ENCODE measurements at regions not wholly inside any gene's neighbourhood (a gene's known extent, or its start where the extent isn't known, plus 50 kb on each side); places are given as distances from the start of the nearest gene placed in this dataset.

DNA sequence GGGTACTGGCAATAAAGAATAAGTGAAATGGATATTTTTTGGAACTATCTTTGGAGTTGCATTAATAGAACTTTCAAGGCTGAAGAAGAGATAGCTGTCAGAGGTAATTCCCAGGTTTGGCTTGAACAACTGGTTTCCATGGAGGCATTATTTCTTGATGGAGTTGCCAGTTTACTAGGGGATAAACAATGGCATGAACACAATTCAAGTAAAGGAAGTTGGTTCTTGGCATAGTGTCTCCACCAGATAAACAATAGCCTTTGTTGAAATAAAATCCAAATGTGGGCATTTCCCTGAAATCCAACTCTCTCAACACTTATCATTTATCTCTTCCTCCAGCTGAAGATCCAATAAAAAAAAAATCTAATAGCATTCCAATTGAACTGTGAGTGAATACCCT is 454.9 kb downstream of the C6orf118 start:
- no peak overlapping the region for H4K5ac ChIP-seq (ENCODE audit: insufficient read length, low read depth, low read length)
- DNase-seq: no peak
- Mint-ChIP-seq H3K36me3 (ENCODE audit: insufficient read depth in 1 of 3, low read depth in 3 of 3) (no peaks in the 10 kb centered on the region; a peak in 1 of 7 replicates), H3K27me3 (ENCODE audit: low read depth) (no peaks in the 10 kb centered on the region), H3K27ac (no peak overlapping the region), H3K9me3 (no peaks in the 10 kb centered on the region), H3K4me3 (no peak overlapping the region), H3K4me1 (no peaks in the 10 kb centered on the region)
- no peak for TF ChIP-seq CTCF (conservative IDR thresholded peaks at IDR 0.05)
- H3K27me3 ChIP-seq (ENCODE audit: insufficient read depth, low read length): no peaks in the 10 kb centered on the region
- H2BK12ac ChIP-seq (ENCODE audit: insufficient read length, low read depth, low read length): no peak overlapping the region
- H3T11ph ChIP-seq (ENCODE audit: low read length): no peak overlapping the region
- no peak overlapping the region for H2BK15ac ChIP-seq (ENCODE audit: low read depth, low read length)
- H3K4me2 ChIP-seq (ENCODE audit: insufficient read depth, insufficient read length, low read length): no peak overlapping the region
- H3K79me2 ChIP-seq (ENCODE audit: insufficient read depth, low read length): no peaks in the 10 kb centered on the region
- H3K18ac ChIP-seq (ENCODE audit: insufficient read length, low read depth, low read length): no peak overlapping the region
- H3K9me3 ChIP-seq (ENCODE audit: control insufficient read depth, low read depth, low read length): no peaks in the 10 kb centered on the region
- H3K56ac ChIP-seq (ENCODE audit: insufficient read length, low read depth, low read length): no peak overlapping the region
- no peak overlapping the region for H4K91ac ChIP-seq (ENCODE audit: insufficient read length, low read depth, low read length)
- H4K8ac ChIP-seq (replicated peaks; ENCODE audit: insufficient read length, low read depth, low read length): no peak overlapping the region
- no peak overlapping the region for H3K9ac ChIP-seq (ENCODE audit: extremely low read depth, insufficient read length, low read length)
- no peak overlapping the region for H2BK5ac ChIP-seq (ENCODE audit: insufficient read length, low read length)
- H3K27ac ChIP-seq (ENCODE audit: insufficient read length, low read depth, low read length): no peak overlapping the region
- no peak overlapping the region for H2AK5ac ChIP-seq (ENCODE audit: insufficient read length, low read length)
- H3K4ac ChIP-seq (ENCODE audit: low read depth, low read length): no peak overlapping the region
- no peaks in the 10 kb centered on the region for H3K23me2 ChIP-seq (ENCODE audit: insufficient read length, low read depth, low read length, poor library complexity, severe bottlenecking)
- H3K23ac ChIP-seq (ENCODE audit: insufficient read length, low read depth, low read length): no peak overlapping the region
- no peaks in the 10 kb centered on the region for H4K20me1 ChIP-seq (ENCODE audit: control insufficient read depth, insufficient read depth, insufficient read length)
- H3K14ac ChIP-seq (ENCODE audit: insufficient read depth, low read length): no peak overlapping the region
- no peak overlapping the region for H2BK20ac ChIP-seq (ENCODE audit: low read depth, low read length, poor library complexity, severe bottlenecking)
- H3K4me1 ChIP-seq (ENCODE audit: insufficient read depth, low read length): no peaks in the 10 kb centered on the region
- H2AFZ ChIP-seq (ENCODE audit: low read length): no peak overlapping the region
- H2BK120ac ChIP-seq (ENCODE audit: low read depth, low read length, poor library complexity, severe bottlenecking): no peak overlapping the region
- H3K79me1 ChIP-seq (ENCODE audit: insufficient read depth, low read depth, low read length, poor library complexity, severe bottlenecking): no peaks in the 10 kb centered on the region

Measured in H9 (cell line).